ENCODE measurements at regions not wholly inside any gene's neighbourhood (a gene's known extent, or its start where the extent isn't known, plus 50 kb on each side); places are given as distances from the start of the nearest gene placed in this dataset.

GRCh38 chr6:23180504-23181293 lies 611.3 kb downstream of the HDGFL1 start:
- TF ChIP-seq CTCF (IDR thresholded peaks at IDR 0.05; ENCODE audit: poor library complexity) (no peak), EZH2phosphoT487 (IDR thresholded peaks at IDR 0.05; ENCODE audit: low read depth, severe bottlenecking, unreplicated experiment) (no peak), EZH2 (IDR thresholded peaks at IDR 0.05; ENCODE audit: borderline replicate concordance) (no peak)
- no peaks in the 10 kb centered on the region for H3K36me3 ChIP-seq (replicated peaks; ENCODE audit: insufficient read depth, low read depth)
- no peaks in the 10 kb centered on the region for H3K79me2 ChIP-seq
- H3K27ac ChIP-seq = no peak overlapping the region
- H3K4me1 ChIP-seq (ENCODE audit: insufficient read depth) = no peaks in the 10 kb centered on the region
- no peak overlapping the region for H3K4me3 ChIP-seq
- no peaks in the 10 kb centered on the region for H4K20me1 ChIP-seq (ENCODE audit: insufficient read depth, poor library complexity, severe bottlenecking)
- H3K9me2 ChIP-seq (replicated peaks; ENCODE audit: insufficient read depth) = no peaks in the 10 kb centered on the region
- peak; percentile 51 for DNase-seq (ENCODE audit: low spot score)
- H2AFZ ChIP-seq = no peak overlapping the region
- H3K4me2 ChIP-seq = no peak overlapping the region
- no peaks in the 10 kb centered on the region for H3K27me3 ChIP-seq
- no peaks in the 10 kb centered on the region for H3K9me3 ChIP-seq (ENCODE audit: low read depth)
- 73% methylated on average over 12 of the region's 12 CpGs for WGBS (ENCODE audit: low lambda C conversion rate, missing lambda C conversion rate)

DNA sequence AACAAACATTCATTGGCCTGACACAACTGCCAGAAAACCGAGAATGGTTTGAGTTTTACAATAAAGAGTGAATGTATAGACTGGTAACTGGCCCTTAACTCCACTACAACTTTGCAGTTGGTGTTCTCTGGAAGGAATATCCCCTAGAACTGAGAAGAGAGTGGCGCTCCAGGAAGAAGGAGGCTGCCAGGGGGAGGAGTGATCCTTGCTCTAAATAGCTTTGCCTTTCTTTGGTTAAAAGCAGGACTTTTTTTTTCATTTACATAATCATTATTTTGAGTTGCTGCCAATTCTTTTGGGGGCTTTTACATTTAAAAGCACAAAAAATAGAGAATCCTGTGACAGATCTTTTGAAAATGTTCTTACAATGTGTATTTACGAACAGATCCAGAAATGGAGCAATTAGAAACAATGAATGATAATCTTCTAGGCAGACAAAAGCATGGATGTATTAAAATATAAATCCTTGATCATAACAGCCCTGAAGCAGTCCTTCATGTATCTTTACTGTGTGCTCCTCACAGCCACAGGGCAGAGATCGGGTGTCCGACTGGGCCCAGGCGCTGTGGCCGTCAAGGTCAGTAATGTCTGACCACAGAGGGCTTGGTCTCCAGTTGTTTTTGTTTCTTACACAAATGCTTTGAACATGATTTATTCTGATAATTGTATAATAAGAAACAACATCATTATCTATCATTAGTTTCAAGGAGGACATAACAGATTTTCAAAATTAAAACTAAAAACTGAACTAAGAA lies 612.2 kb downstream of the HDGFL1 start:
- Histone ChIP-seq H2AFZ (no peak overlapping the region), H3K4me2 (no peak overlapping the region), H3K9me3 (ENCODE audit: low read depth) (no peaks in the 10 kb centered on the region), H3K4me3 (no peak overlapping the region), H4K20me1 (ENCODE audit: insufficient read depth, poor library complexity, severe bottlenecking) (no peaks in the 10 kb centered on the region), H3K27me3 (no peaks in the 10 kb centered on the region), H3K9me2 (replicated peaks; ENCODE audit: insufficient read depth) (no peaks in the 10 kb centered on the region), H3K79me2 (no peaks in the 10 kb centered on the region), H3K4me1 (ENCODE audit: insufficient read depth) (no peaks in the 10 kb centered on the region), H3K36me3 (replicated peaks; ENCODE audit: insufficient read depth, low read depth) (no peaks in the 10 kb centered on the region), H3K27ac (no peak overlapping the region)
- WGBS (ENCODE audit: low lambda C conversion rate, missing lambda C conversion rate) = 88% methylated on average over 7 of the region's 7 CpGs
- DNase-seq (ENCODE audit: low spot score) = no peak
- no peak for TF ChIP-seq CTCF (IDR thresholded peaks at IDR 0.05; ENCODE audit: poor library complexity)
- no peak for TF ChIP-seq EZH2 (IDR thresholded peaks at IDR 0.05; ENCODE audit: borderline replicate concordance)
- no peak for TF ChIP-seq EZH2phosphoT487 (IDR thresholded peaks at IDR 0.05; ENCODE audit: low read depth, severe bottlenecking, unreplicated experiment)

- Histone ChIP-seq H3K9me3 (ENCODE audit: low read depth) (no peaks in the 10 kb centered on the region), H3K36me3 (replicated peaks; ENCODE audit: insufficient read depth, low read depth) (no peaks in the 10 kb centered on the region), H3K4me3 (no peak overlapping the region), H4K20me1 (ENCODE audit: insufficient read depth, poor library complexity, severe bottlenecking) (no peaks in the 10 kb centered on the region), H3K27me3 (no peaks in the 10 kb centered on the region), H3K79me2 (no peaks in the 10 kb centered on the region), H3K4me1 (ENCODE audit: insufficient read depth) (no peaks in the 10 kb centered on the region), H3K4me2 (no peak overlapping the region), H2AFZ (no peak overlapping the region), H3K27ac (no peak overlapping the region), H3K9me2 (replicated peaks; ENCODE audit: insufficient read depth) (no peaks in the 10 kb centered on the region)
- TF ChIP-seq CTCF (IDR thresholded peaks at IDR 0.05; ENCODE audit: poor library complexity) = no peak
- no peak for DNase-seq (ENCODE audit: low spot score)
- WGBS (ENCODE audit: low lambda C conversion rate, missing lambda C conversion rate) = 91% methylated on average over 7 of the region's 7 CpGs
Measured at GRCh38 chr6:23183846-23184245, 614.5 kb downstream of the HDGFL1 start.
